ENCODE measurements at regions not wholly inside any gene's neighbourhood (a gene's known extent, or its start where the extent isn't known, plus 50 kb on each side); places are given as distances from the start of the nearest gene placed in this dataset.

DNA sequence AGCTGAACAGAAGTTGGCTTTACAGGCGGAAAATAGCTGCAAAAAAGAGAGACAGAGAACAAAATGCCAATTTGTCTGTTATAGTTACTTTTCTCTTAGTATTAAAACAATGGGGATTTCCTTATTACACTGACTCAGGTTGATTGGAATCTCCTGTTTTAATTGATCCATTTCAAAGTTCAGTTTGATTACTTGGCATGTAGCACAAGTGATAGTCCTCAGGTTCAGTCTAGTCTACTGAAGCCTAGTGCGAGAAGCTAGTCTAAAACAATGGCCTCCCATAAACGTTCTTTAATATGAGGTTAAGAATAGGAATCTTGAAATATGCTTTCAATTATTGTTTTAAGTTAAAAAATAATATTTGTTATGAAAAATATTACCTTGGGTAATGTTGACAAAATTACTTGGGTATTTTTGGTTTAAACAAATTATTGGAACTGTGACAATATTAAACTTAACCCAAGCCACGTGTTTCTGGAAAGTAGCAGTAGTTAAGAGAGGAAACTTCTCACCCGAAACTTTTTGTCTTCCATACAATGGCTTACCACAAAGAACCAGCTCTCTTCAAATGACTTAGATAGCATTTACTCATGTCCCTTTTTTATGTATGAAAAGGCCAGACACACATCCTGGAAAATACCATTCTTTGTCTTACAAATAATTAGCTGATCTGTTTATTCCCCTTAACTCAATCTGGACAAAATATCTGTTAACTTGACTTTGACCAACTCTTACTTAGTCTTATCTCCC is 1326.2 kb upstream of the TMEFF2 start:
- Histone ChIP-seq H3K36me3 (ENCODE audit: control insufficient read depth in 1 of 2, insufficient read depth in 2 of 2, low read length in 1 of 2) (no peaks in the 10 kb centered on the region), H3K9me3 (ENCODE audit: control insufficient read depth, low read length) (no peaks in the 10 kb centered on the region), H3K4me1 (ENCODE audit: control insufficient read depth in 1 of 2, insufficient read depth in 2 of 2, low read length in 2 of 2) (no peaks in the 10 kb centered on the region), H3K27me3 (ENCODE audit: control insufficient read depth in 1 of 2, insufficient read depth in 2 of 2, low read length in 1 of 2) (no peaks in the 10 kb centered on the region), H3K4me3 (ENCODE audit: low read length in 2 of 2) (no peak overlapping the region), H3K27ac (ENCODE audit: low read depth in 1 of 2, low read length in 2 of 2) (no peak overlapping the region)
- ATAC-seq (ENCODE audit: low FRiP score) (no peak), DNase-seq (no peak)
- WGBS, 2 donors = 64 to 68% methylated on average over 5 of the region's 5 CpGs
- intact Hi-C loops (cut with DNase I) = no loop called here

- no peaks in the 10 kb centered on the region for H3K9me3 ChIP-seq (ENCODE audit: control insufficient read depth, low read length)
- WGBS, 2 donors = 64 to 69% methylated on average over 6 of the region's 6 CpGs
- H3K36me3 ChIP-seq (ENCODE audit: control insufficient read depth in 1 of 2, insufficient read depth in 2 of 2, low read length in 1 of 2) = no peaks in the 10 kb centered on the region
- no peak for DNase-seq
- no peaks in the 10 kb centered on the region for H3K4me1 ChIP-seq (ENCODE audit: control insufficient read depth in 1 of 2, insufficient read depth in 2 of 2, low read length in 2 of 2)
- no peak overlapping the region for H3K27ac ChIP-seq (ENCODE audit: low read depth in 1 of 2, low read length in 2 of 2)
- H3K4me3 ChIP-seq (ENCODE audit: low read length in 2 of 2) = no peak overlapping the region
- intact Hi-C loops (cut with DNase I) = no loop called here
- no peaks in the 10 kb centered on the region for H3K27me3 ChIP-seq (ENCODE audit: control insufficient read depth in 1 of 2, insufficient read depth in 2 of 2, low read length in 1 of 2)
- no peak for ATAC-seq (ENCODE audit: low FRiP score)
These were observed 1323.5 kb upstream of the TMEFF2 start for GRCh38 chr2:193518041-193518817.

GRCh38 chr2:193517615-193518014 is 1322.9 kb upstream of the TMEFF2 start:
- no peaks in the 10 kb centered on the region for H3K36me3 ChIP-seq (ENCODE audit: control insufficient read depth in 1 of 2, insufficient read depth in 2 of 2, low read length in 1 of 2)
- DNase-seq (no peak), ATAC-seq (ENCODE audit: low FRiP score) (no peak)
- H3K9me3 ChIP-seq (ENCODE audit: control insufficient read depth, low read length) = no peaks in the 10 kb centered on the region
- no peaks in the 10 kb centered on the region for H3K27me3 ChIP-seq (ENCODE audit: control insufficient read depth in 1 of 2, insufficient read depth in 2 of 2, low read length in 1 of 2)
- H3K27ac ChIP-seq (ENCODE audit: low read depth in 1 of 2, low read length in 2 of 2) = no peak overlapping the region
- 31 to 47% methylated on average over 1 of the region's 1 CpG for WGBS, 2 donors
- H3K4me1 ChIP-seq (ENCODE audit: control insufficient read depth in 1 of 2, insufficient read depth in 2 of 2, low read length in 2 of 2) = no peaks in the 10 kb centered on the region
- no peak overlapping the region for H3K4me3 ChIP-seq (ENCODE audit: low read length in 2 of 2)
- intact Hi-C loops (cut with DNase I) = no loop called here

DNA sequence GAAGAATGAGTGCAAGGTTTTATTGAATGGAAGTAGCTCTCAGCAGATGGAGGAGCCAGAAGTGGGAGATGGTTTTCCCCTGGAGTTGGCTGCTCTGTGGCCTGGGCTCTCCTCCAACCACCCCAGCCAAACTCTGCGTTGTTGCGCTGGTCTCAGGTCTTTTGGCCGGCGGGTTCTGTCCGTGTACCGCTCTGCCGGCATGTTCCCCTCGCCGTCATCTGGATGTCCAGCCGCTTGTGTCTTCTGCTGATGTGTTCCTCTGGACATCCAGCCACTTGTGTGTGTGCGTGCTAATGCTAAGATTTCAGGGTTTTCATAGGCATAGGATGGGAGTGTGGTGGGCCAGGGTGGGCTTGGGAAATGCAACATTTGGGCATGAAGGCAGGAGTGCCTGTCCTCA is 1311.3 kb upstream of the TMEFF2 start:
- ATAC-seq (ENCODE audit: low FRiP score) (no peak), DNase-seq (peak in 1 of 2 donors; percentile 31)
- H3K27ac ChIP-seq (ENCODE audit: low read depth in 1 of 2, low read length in 2 of 2) = no peak overlapping the region
- H3K4me1 ChIP-seq (ENCODE audit: control insufficient read depth in 1 of 2, insufficient read depth in 2 of 2, low read length in 2 of 2) = no peaks in the 10 kb centered on the region
- H3K9me3 ChIP-seq (ENCODE audit: control insufficient read depth, low read length) = peaks cover 1% of the 10 kb centered on the region
- H3K36me3 ChIP-seq (ENCODE audit: control insufficient read depth in 1 of 2, insufficient read depth in 2 of 2, low read length in 1 of 2) = no peaks in the 10 kb centered on the region
- H3K27me3 ChIP-seq (ENCODE audit: control insufficient read depth in 1 of 2, insufficient read depth in 2 of 2, low read length in 1 of 2) = no peaks in the 10 kb centered on the region
- intact Hi-C loops (cut with DNase I) = no loop called here
- H3K4me3 ChIP-seq (ENCODE audit: low read length in 2 of 2) = no peak overlapping the region
- 94 to 96% methylated on average over 11 of the region's 11 CpGs for WGBS, 2 donors

DNA sequence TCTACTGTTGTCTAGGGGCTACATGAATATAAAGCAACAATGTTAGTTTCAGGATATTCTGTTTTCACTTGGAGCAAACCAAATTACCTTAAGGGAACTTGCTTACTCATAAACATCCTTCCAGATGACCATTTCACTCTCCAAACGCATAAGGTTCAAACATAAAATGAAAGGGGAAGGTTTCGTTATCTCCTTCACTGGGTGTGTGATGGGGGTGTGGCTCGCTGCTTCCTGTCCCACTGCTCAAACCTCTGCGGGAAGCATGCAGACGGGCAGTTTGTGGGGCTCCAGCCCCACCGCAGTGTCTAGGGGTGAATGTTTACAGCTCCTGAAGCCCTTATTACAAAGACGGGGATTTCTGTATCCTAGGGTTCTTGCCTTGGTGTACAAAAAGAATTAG is 1310.9 kb upstream of the TMEFF2 start:
- Histone ChIP-seq H3K4me1 (ENCODE audit: control insufficient read depth in 1 of 2, insufficient read depth in 2 of 2, low read length in 2 of 2) (no peaks in the 10 kb centered on the region), H3K36me3 (ENCODE audit: control insufficient read depth in 1 of 2, insufficient read depth in 2 of 2, low read length in 1 of 2) (no peaks in the 10 kb centered on the region), H3K27ac (ENCODE audit: low read depth in 1 of 2, low read length in 2 of 2) (no peak overlapping the region), H3K4me3 (ENCODE audit: low read length in 2 of 2) (no peak overlapping the region), H3K27me3 (ENCODE audit: control insufficient read depth in 1 of 2, insufficient read depth in 2 of 2, low read length in 1 of 2) (no peaks in the 10 kb centered on the region), H3K9me3 (ENCODE audit: control insufficient read depth, low read length) (peaks cover 1% of the 10 kb centered on the region)
- ATAC-seq (ENCODE audit: low FRiP score) (no peak), DNase-seq (peak in 1 of 2 donors; percentile 35)
- intact Hi-C loops (cut with DNase I) = no loop called here
- WGBS, 2 donors = 82 to 92% methylated on average over 7 of the region's 7 CpGs

DNA sequence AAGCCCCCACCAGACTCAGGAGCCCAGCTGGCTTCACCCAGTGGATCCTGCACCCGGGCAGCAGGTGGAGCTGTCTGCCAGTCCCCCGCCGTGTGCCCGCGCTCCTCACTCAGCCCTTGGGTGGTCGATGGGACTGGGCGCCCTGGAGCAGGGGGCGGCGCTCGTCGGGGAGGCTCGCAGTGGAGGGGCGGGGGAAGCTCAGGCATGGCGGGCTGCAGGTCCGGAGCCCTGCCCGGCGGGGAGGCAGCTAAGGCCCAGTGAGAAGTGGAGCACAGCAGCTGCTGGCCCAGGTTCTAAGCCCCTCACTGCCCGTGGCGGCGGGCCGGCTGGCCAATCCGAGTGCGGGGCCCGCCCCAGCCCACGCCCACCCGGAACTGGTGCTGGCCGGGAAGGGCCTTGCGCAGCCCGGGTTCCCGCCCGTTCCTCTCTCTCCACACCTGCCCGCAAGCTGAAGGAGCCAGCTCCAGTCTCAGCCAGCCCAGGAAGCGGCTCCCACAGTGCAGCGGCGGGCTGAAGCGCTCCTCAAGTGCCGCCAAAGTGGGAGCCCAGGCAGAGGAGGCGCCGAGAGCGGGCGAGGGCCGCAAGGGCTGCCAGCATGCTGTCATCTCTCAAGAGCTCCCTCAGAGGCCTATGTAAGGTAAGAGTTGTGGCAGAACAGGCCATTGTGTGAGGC is 1307.8 kb upstream of the TMEFF2 start:
- no peak overlapping the region for H3K27ac ChIP-seq (ENCODE audit: low read depth in 1 of 2, low read length in 2 of 2)
- no peaks in the 10 kb centered on the region for H3K36me3 ChIP-seq (ENCODE audit: control insufficient read depth in 1 of 2, insufficient read depth in 2 of 2, low read length in 1 of 2)
- ATAC-seq (ENCODE audit: low FRiP score) (peak; percentile 41), DNase-seq (peak in 1 of 2 donors; percentile 59)
- H3K4me1 ChIP-seq (ENCODE audit: control insufficient read depth in 1 of 2, insufficient read depth in 2 of 2, low read length in 2 of 2) = no peaks in the 10 kb centered on the region
- peaks cover 1% of the 10 kb centered on the region for H3K9me3 ChIP-seq (ENCODE audit: control insufficient read depth, low read length)
- H3K4me3 ChIP-seq (ENCODE audit: low read length in 2 of 2) = no peak overlapping the region
- H3K27me3 ChIP-seq (ENCODE audit: control insufficient read depth in 1 of 2, insufficient read depth in 2 of 2, low read length in 1 of 2) = no peaks in the 10 kb centered on the region
- intact Hi-C loops (cut with DNase I) = no loop called here
- 92 to 95% methylated on average over 35 to 42 of the region's 42 CpGs for WGBS, 2 donors

- Histone ChIP-seq H3K4me1 (ENCODE audit: control insufficient read depth in 1 of 2, insufficient read depth in 2 of 2, low read length in 2 of 2) (no peaks in the 10 kb centered on the region), H3K9me3 (ENCODE audit: control insufficient read depth, low read length) (no peaks in the 10 kb centered on the region), H3K36me3 (ENCODE audit: control insufficient read depth in 1 of 2, insufficient read depth in 2 of 2, low read length in 1 of 2) (no peaks in the 10 kb centered on the region), H3K27ac (ENCODE audit: low read depth in 1 of 2, low read length in 2 of 2) (no peak overlapping the region), H3K4me3 (ENCODE audit: low read length in 2 of 2) (no peak overlapping the region), H3K27me3 (ENCODE audit: control insufficient read depth in 1 of 2, insufficient read depth in 2 of 2, low read length in 1 of 2) (no peaks in the 10 kb centered on the region)
- DNase-seq (no peak), ATAC-seq (ENCODE audit: low FRiP score) (no peak)
- WGBS, 2 donors = 65% methylated on average over 2 of the region's 2 CpGs
- intact Hi-C loops (cut with DNase I) = no loop called here
These were observed 1302.1 kb upstream of the TMEFF2 start for GRCh38 chr2:193496786-193497185.

GRCh38 chr2:193482557-193482956 is 1287.8 kb upstream of the TMEFF2 start:
- DNase-seq (no peak), ATAC-seq (ENCODE audit: low FRiP score) (no peak)
- Histone ChIP-seq H3K36me3 (ENCODE audit: control insufficient read depth in 1 of 2, insufficient read depth in 2 of 2, low read length in 1 of 2) (no peaks in the 10 kb centered on the region), H3K27me3 (ENCODE audit: control insufficient read depth in 1 of 2, insufficient read depth in 2 of 2, low read length in 1 of 2) (no peaks in the 10 kb centered on the region), H3K9me3 (ENCODE audit: control insufficient read depth, low read length) (no peaks in the 10 kb centered on the region), H3K27ac (ENCODE audit: low read depth in 1 of 2, low read length in 2 of 2) (no peak overlapping the region), H3K4me3 (ENCODE audit: low read length in 2 of 2) (no peak overlapping the region), H3K4me1 (ENCODE audit: control insufficient read depth in 1 of 2, insufficient read depth in 2 of 2, low read length in 2 of 2) (no peaks in the 10 kb centered on the region)
- intact Hi-C loops (cut with DNase I) = no loop called here
- WGBS, 2 donors = 88 to 93% methylated on average over 3 of the region's 3 CpGs

Measured in aorta (tissue), 5 donors.